IMR-90 (cell line): ENCODE measurements at regions not wholly inside any gene's neighbourhood (a gene's known extent, or its start where the extent isn't known, plus 50 kb on each side); places are given as distances from the start of the nearest gene placed in this dataset.

Experiments used
- CEBPB ChIP-seq: IDR thresholded peaks from 2 replicates; pipeline ENCODE4 v1.6.1; 2012; ENCODE audit warnings: low read depth, low read length, improper control_type of control experiment
- CHD1 ChIP-seq: IDR thresholded peaks from 2 replicates; pipeline ENCODE4 v1.6.1; 2012; ENCODE audit warnings: low read depth, low read length, improper control_type of control experiment
- MAZ ChIP-seq: IDR thresholded peaks from 2 replicates; pipeline ENCODE4 v1.6.1; 2012; ENCODE audit warnings: low read depth, mild to moderate bottlenecking, low read length, improper control_type of control experiment, moderate library complexity, borderline replicate concordance
- POLR2A ChIP-seq: IDR thresholded peaks from 2 replicates; pipeline ENCODE4 v1.6.1; 2012; ENCODE audit warnings: mild to moderate bottlenecking, low read depth, low read length
- RAD21 ChIP-seq: IDR thresholded peaks from 2 replicates; pipeline ENCODE4 v1.6.1; 2012; ENCODE audit warnings: low read length, improper control_type of control experiment
- RFX5 ChIP-seq: IDR thresholded peaks from 2 replicates; pipeline ENCODE4 v1.8.0; 2012; ENCODE audit warnings: low read depth, mild to moderate bottlenecking, low read length, moderate library complexity
- TF ChIP-seq, protein P1 (sequence below): conservative IDR thresholded peaks from 2 replicates; pipeline ENCODE4 v1.5.1; 2012; ENCODE audit warnings: mild to moderate bottlenecking, low read depth, low read length, improper control_type of control experiment
- TF ChIP-seq, protein P2 (sequence below): fragments of 150-350 bp; IDR thresholded peaks from 2 replicates; pipeline ENCODE4 v1.6.1; 2017; ENCODE audit warnings: mild to moderate bottlenecking, antibody characterized with exemption, low read length, low read depth

DNA sequence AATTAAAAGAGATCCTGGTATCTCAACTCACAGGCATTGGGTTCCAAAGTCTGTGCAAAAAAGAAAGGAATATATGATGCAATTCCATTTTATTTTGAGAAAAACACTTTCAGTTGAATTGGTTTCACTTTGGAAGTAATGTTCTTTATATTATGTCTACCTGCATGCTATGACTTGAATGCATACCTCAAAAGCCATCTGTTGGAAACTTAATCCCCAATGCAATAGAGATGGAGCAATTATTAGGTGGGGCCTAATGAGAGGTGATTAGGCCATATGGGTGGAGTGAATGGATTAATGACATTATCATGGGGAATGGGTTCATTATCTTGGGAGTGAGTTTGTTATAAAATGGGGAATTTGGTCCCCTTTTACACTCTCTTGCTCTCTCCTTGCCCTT lies 293.3 kb downstream of the CSNK1G3 start:
- TF ChIP-seq, protein P1, sequence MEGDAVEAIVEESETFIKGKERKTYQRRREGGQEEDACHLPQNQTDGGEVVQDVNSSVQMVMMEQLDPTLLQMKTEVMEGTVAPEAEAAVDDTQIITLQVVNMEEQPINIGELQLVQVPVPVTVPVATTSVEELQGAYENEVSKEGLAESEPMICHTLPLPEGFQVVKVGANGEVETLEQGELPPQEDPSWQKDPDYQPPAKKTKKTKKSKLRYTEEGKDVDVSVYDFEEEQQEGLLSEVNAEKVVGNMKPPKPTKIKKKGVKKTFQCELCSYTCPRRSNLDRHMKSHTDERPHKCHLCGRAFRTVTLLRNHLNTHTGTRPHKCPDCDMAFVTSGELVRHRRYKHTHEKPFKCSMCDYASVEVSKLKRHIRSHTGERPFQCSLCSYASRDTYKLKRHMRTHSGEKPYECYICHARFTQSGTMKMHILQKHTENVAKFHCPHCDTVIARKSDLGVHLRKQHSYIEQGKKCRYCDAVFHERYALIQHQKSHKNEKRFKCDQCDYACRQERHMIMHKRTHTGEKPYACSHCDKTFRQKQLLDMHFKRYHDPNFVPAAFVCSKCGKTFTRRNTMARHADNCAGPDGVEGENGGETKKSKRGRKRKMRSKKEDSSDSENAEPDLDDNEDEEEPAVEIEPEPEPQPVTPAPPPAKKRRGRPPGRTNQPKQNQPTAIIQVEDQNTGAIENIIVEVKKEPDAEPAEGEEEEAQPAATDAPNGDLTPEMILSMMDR = no peak
- TF ChIP-seq, protein P2, sequence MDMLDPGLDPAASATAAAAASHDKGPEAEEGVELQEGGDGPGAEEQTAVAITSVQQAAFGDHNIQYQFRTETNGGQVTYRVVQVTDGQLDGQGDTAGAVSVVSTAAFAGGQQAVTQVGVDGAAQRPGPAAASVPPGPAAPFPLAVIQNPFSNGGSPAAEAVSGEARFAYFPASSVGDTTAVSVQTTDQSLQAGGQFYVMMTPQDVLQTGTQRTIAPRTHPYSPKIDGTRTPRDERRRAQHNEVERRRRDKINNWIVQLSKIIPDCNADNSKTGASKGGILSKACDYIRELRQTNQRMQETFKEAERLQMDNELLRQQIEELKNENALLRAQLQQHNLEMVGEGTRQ = no peak
- TF ChIP-seq POLR2A = no peak
- no peak for TF ChIP-seq CHD1
- no peak for TF ChIP-seq RAD21
- TF ChIP-seq RFX5 = no peak
- no peak for TF ChIP-seq MAZ
- TF ChIP-seq CEBPB = no peak
